OCI-LY7 (cell line): ENCODE measurements at regions not wholly inside any gene's neighbourhood (a gene's known extent, or its start where the extent isn't known, plus 50 kb on each side); places are given as distances from the start of the nearest gene placed in this dataset.

ENCODE experiments used
- BruUV-seq: library from RNA; stranded (reverse); fragments of 400-500 nt; replicated peaks from 2 replicates; lab custom pipeline; 2021; lab: Mats Ljungman, UMichigan
- CTCF ChIA-PET: fragments of 300-600 bp; sonication (Branson Sonifier 250); formaldehyde crosslinking; loops from one replicate; lab custom pipeline; 2022; ENCODE audit warnings: antibody characterized with exemption; ENCODE audit not compliant: unreplicated experiment; lab: Charles Lee
- POLR2A ChIA-PET: fragments of 300-600 bp; sonication (Branson Sonifier 250); formaldehyde crosslinking; loops from one replicate; lab custom pipeline; 2022; ENCODE audit warnings: antibody characterized with exemption; lab: Charles Lee
- DNase-seq: peaks from one replicate; pipeline ENCODE4 v3.0.0-alpha.2; 2015; ENCODE audit warnings: low spot score
- H2AFZ ChIP-seq: fragments of 200-600 bp; sonication (generic), shearing (Covaris generic); 2 replicates; pipeline ENCODE4 v1.6.1; 2014; ENCODE audit warnings: mild to moderate bottlenecking, antibody characterized with exemption, low read length, moderate library complexity
- H3K27ac ChIP-seq: fragments of 200-600 bp; sonication (generic); 2 replicates; pipeline ENCODE4 v1.5.1; 2014; ENCODE audit warnings: mixed run types, low read depth, mild to moderate bottlenecking, moderate library complexity, low read length, inconsistent platforms; ENCODE audit not compliant: poor library complexity, severe bottlenecking
- H3K36me3 ChIP-seq: fragments of 200-600 bp; sonication (generic); 2 replicates; pipeline ENCODE4 v1.6.1; 2014; ENCODE audit warnings: mild to moderate bottlenecking, antibody characterized with exemption, low read length, moderate library complexity, mixed read lengths; ENCODE audit not compliant: insufficient read depth
- H3K4me1 ChIP-seq: fragments of 200-600 bp; sonication (generic); 2 replicates; pipeline ENCODE4 v1.5.1; 2014; ENCODE audit warnings: mild to moderate bottlenecking, low read length; ENCODE audit not compliant: insufficient read depth, poor library complexity, severe bottlenecking
- H3K4me2 ChIP-seq: fragments of 200-600 bp; sonication (generic); 2 replicates; pipeline ENCODE4 v1.6.1; 2014; ENCODE audit warnings: mild to moderate bottlenecking, low read length
- H3K4me3 ChIP-seq: fragments of 200-600 bp; sonication (generic); 2 replicates; pipeline ENCODE4 v1.5.1; 2014; ENCODE audit warnings: mild to moderate bottlenecking, low read depth, low read length; ENCODE audit not compliant: poor library complexity, severe bottlenecking
- H3K79me2 ChIP-seq: fragments of 200-600 bp; sonication (generic); 2 replicates; pipeline ENCODE4 v1.6.1; 2016; ENCODE audit warnings: low read depth, mild to moderate bottlenecking, low read length, moderate library complexity, mixed read lengths; ENCODE audit not compliant: insufficient read depth
- H3K9me2 ChIP-seq: fragments of 200-600 bp; sonication (generic); 2 replicates; pipeline ENCODE4 v1.6.1; 2016; ENCODE audit warnings: mild to moderate bottlenecking, low read length, mixed read lengths; ENCODE audit not compliant: insufficient read depth
- H3K9me3 ChIP-seq: fragments of 200-600 bp; sonication (generic); 2 replicates; pipeline ENCODE4 v1.6.1; 2014; ENCODE audit warnings: mild to moderate bottlenecking, mixed run types, low read length, mixed read lengths
- H4K20me1 ChIP-seq: fragments of 200-600 bp; sonication (generic); 2 replicates; pipeline ENCODE4 v1.6.1; 2014; ENCODE audit warnings: mild to moderate bottlenecking, antibody characterized with exemption, low read length, moderate library complexity, mixed read lengths; ENCODE audit not compliant: insufficient read depth
- EZH2phosphoT487 ChIP-seq: fragments of 200-600 bp; sonication (generic); IDR thresholded peaks from 2 replicates; pipeline ENCODE4 v1.6.1; 2018; ENCODE audit warnings: low read depth, borderline replicate concordance, mild to moderate bottlenecking, mixed run types, antibody characterized with exemption, low read length, moderate library complexity, mixed read lengths
- intact Hi-C: fragments of 100-400 bp; cut with micrococcal nuclease; formaldehyde crosslinking; loops from one replicate; pipeline ENCODE4 v1.10.0; 2022; ENCODE audit not compliant: unreplicated experiment
- TF ChIP-seq, protein P1 (sequence below): fragments of 200-600 bp; sonication (generic); conservative IDR thresholded peaks from 2 replicates; pipeline ENCODE4 v1.5.1; 2014; ENCODE audit warnings: mild to moderate bottlenecking, antibody characterized with exemption, low read length, moderate library complexity, mixed read lengths

DNA sequence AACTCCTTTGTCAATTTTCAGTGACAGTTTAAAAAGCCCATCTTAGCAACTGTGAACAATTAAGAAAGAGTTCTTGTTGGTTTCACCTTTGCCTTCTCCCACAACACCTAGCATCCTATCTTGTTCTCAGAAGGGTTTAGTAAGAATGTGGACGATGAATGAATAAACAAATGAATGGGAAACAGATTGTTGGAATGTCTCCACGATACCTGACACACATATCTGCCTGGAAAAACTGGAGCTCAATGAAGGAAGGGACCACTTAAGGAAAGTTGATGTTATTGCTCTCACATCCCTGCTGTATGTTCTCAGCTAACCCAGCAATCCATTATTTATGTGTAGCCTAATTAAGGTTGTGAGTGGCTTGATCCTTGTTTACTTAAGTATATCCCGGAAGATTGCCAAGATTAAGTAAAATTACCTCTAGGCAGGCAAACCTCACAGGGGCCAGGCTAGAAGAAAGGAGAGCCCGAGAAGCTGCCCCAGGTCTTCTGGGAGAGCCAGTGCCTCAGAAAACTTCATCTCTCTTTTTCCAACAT, 286.4 kb downstream of the NXPE2 start:
- Histone ChIP-seq H2AFZ (no peak overlapping the region), H3K36me3 (no peaks in the 10 kb centered on the region), H3K9me3 (no peaks in the 10 kb centered on the region), H3K27ac (no peak overlapping the region), H3K4me1 (no peaks in the 10 kb centered on the region), H3K4me2 (no peak overlapping the region), H3K4me3 (no peak overlapping the region), H3K79me2 (no peaks in the 10 kb centered on the region), H3K9me2 (no peaks in the 10 kb centered on the region), H4K20me1 (no peaks in the 10 kb centered on the region)
- intact Hi-C loops: no loop called here
- ChIA-PET CTCF (no interaction called here), POLR2A (no interaction called here)
- no peak for TF ChIP-seq EZH2phosphoT487
- TF ChIP-seq, protein P1, sequence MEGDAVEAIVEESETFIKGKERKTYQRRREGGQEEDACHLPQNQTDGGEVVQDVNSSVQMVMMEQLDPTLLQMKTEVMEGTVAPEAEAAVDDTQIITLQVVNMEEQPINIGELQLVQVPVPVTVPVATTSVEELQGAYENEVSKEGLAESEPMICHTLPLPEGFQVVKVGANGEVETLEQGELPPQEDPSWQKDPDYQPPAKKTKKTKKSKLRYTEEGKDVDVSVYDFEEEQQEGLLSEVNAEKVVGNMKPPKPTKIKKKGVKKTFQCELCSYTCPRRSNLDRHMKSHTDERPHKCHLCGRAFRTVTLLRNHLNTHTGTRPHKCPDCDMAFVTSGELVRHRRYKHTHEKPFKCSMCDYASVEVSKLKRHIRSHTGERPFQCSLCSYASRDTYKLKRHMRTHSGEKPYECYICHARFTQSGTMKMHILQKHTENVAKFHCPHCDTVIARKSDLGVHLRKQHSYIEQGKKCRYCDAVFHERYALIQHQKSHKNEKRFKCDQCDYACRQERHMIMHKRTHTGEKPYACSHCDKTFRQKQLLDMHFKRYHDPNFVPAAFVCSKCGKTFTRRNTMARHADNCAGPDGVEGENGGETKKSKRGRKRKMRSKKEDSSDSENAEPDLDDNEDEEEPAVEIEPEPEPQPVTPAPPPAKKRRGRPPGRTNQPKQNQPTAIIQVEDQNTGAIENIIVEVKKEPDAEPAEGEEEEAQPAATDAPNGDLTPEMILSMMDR: no peak
- no TSS peak for BruUV-seq
- DNase-seq: no peak

DNA sequence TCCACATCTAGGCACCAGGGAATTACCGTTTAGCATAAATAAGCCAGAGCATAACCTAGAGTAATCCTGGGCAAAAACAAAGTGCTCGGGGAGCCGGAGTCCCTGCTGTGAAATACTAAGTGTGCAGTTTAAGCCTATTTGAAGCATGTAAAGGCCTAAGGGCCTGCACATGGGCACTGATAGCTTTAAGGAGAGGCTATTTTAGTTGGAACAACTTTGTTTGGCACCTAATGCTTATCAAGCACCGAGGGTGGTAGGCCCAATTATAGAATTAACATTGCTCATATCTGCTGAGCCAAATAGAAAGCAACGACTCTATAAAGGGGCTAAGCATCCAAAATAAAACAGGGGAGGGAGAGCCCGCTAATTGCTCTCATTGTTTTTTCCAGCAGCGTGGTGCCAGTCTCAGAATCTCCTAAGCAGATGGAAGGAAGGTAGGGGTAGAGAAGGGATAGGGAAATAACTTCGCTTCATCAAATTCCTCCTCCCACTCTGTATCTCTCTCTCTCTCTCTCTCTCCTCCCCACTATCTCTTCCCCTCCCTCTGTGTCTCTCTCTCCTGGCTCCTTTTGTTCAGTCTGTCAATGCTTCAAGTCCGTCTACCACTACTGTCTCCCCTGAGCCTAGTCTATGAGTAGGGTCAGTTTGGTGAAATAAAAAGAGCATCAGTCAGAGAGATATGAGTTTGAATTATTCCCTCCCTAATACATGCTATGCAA, 292.8 kb downstream of the NXPE2 start:
- H2AFZ ChIP-seq: no peak overlapping the region
- no TSS peak for BruUV-seq
- DNase-seq: no peak
- no peak for TF ChIP-seq EZH2phosphoT487
- TF ChIP-seq, protein P1: no peak
- CTCF ChIA-PET: no interaction called here
- H4K20me1 ChIP-seq: no peaks in the 10 kb centered on the region
- no peaks in the 10 kb centered on the region for H3K36me3 ChIP-seq
- intact Hi-C loops: no loop called here
- H3K9me2 ChIP-seq: no peaks in the 10 kb centered on the region
- H3K79me2 ChIP-seq: no peaks in the 10 kb centered on the region
- H3K4me3 ChIP-seq: no peak overlapping the region
- no peak overlapping the region for H3K27ac ChIP-seq
- H3K4me2 ChIP-seq: no peak overlapping the region
- POLR2A ChIA-PET: no interaction called here
- no peaks in the 10 kb centered on the region for H3K4me1 ChIP-seq
- no peaks in the 10 kb centered on the region for H3K9me3 ChIP-seq

DNA sequence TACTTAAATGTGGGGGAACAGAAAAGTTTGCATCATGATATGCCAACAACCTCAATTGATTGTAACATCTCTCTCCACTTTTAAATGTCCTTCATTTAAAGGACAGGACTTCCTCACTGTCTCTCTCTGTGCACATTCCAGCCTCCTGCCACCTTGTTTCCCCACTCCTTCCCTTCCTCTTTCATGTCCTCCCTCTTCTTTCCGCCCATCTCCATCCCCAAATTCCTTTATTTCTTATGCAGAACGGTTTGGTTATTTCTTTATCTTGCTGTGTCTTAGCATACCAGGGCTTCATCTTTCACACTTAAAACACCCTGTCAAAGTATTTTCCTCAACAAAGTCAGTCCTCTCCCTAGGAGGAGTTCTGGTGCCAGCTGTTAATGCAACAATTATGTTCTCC, 293.8 kb downstream of the NXPE2 start:
- BruUV-seq: no TSS peak

More for the DNA sequence above, 293.8 kb downstream of the NXPE2 start:
- no peaks in the 10 kb centered on the region for H4K20me1 ChIP-seq
- ChIA-PET CTCF (no interaction called here), POLR2A (no interaction called here)
- no peaks in the 10 kb centered on the region for H3K4me1 ChIP-seq
- no peaks in the 10 kb centered on the region for H3K79me2 ChIP-seq
- no peak overlapping the region for H3K4me3 ChIP-seq
- DNase-seq: no peak
- no peaks in the 10 kb centered on the region for H3K9me2 ChIP-seq
- H3K4me2 ChIP-seq: no peak overlapping the region
- H3K27ac ChIP-seq: no peak overlapping the region
- H3K36me3 ChIP-seq: no peaks in the 10 kb centered on the region
- no peaks in the 10 kb centered on the region for H3K9me3 ChIP-seq
- no peak overlapping the region for H2AFZ ChIP-seq
- intact Hi-C loops: no loop called here
- TF ChIP-seq, protein P1: no peak
- no peak for TF ChIP-seq EZH2phosphoT487
